ENCODE measurements at regions not wholly inside any gene's neighbourhood (a gene's known extent, or its start where the extent isn't known, plus 50 kb on each side); places are given as distances from the start of the nearest gene placed in this dataset.

- no peak for TF ChIP-seq REST (IDR thresholded peaks at IDR 0.05; ENCODE audit: unreplicated experiment)
- no peak for TF ChIP-seq EZH2 (IDR thresholded peaks at IDR 0.05; ENCODE audit: low read depth, unreplicated experiment)
- TF ChIP-seq, protein P1, sequence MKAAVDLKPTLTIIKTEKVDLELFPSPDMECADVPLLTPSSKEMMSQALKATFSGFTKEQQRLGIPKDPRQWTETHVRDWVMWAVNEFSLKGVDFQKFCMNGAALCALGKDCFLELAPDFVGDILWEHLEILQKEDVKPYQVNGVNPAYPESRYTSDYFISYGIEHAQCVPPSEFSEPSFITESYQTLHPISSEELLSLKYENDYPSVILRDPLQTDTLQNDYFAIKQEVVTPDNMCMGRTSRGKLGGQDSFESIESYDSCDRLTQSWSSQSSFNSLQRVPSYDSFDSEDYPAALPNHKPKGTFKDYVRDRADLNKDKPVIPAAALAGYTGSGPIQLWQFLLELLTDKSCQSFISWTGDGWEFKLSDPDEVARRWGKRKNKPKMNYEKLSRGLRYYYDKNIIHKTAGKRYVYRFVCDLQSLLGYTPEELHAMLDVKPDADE (IDR thresholded peaks at IDR 0.05) = no peak
- no peak for TF ChIP-seq STAT1 (IDR thresholded peaks at IDR 0.05; ENCODE audit: unreplicated experiment)
- no peak for TF ChIP-seq ZNF331 (CRISPR knock-in tag; IDR thresholded peaks at IDR 0.05; ENCODE audit: low read depth)
- no peak for TF ChIP-seq EZH2phosphoT487 (IDR thresholded peaks at IDR 0.05; ENCODE audit: unreplicated experiment)
- TF ChIP-seq POLR2AphosphoS5 (IDR thresholded peaks at IDR 0.05; ENCODE audit: low read depth) = no peak
Observed at GRCh38 chr2:235414422-235414821, 79.4 kb upstream of the AGAP1 start (continued).

DNA sequence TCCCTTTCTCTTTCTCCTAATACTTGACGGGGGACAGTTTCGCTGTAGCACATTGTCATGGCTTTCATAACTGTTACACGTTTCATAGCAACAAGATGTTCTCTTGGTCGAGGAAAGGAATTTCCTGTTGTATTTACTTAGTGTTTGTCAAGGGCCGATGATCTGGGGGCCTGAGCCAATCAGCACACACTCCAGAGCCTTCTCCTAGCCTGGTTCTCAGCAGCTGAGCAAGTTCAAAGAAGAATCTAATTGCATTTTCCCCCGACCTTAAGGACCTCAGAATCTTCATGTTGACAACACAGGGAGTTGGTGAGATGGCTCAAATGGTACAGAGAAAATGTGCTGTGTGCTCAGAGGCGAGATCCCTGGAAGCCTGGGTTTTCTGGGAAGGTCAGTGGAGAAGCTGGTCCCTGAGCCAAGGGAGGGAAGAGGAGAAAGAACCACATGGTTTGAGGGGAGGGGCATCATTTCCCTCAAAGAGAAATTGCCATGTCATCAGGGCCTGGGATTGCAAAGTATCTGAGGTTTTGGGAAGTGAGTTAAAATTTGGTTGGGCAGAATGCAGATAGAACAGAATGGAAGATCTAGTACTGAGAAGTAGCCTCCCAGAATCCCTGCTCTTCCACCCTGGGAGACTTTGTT lies 76.9 kb upstream of the AGAP1 start:
- DNase-seq (ENCODE audit: low spot score) (no peak), ATAC-seq (no peak)
- H3K36me3 Mint-ChIP-seq (ENCODE audit: low read depth) = no peaks in the 10 kb centered on the region
- Histone ChIP-seq H4K20me1 (replicated peaks; ENCODE audit: insufficient read depth) (no peaks in the 10 kb centered on the region), H3K27ac (ENCODE audit: low read depth) (no peak overlapping the region), H3K4me2 (no peak overlapping the region), H3K4me1 (ENCODE audit: insufficient read depth) (no peaks in the 10 kb centered on the region), H3K9me2 (ENCODE audit: insufficient read depth) (peaks cover 8% of the 10 kb centered on the region; the same call in 1 of the 2 replicates), H3F3A (replicated peaks; ENCODE audit: low read depth) (no peaks in the 10 kb centered on the region), H3K79me2 (replicated peaks; ENCODE audit: insufficient read depth) (no peaks in the 10 kb centered on the region), H3K4me3 (no peak overlapping the region), H3K36me3 (ENCODE audit: insufficient read depth) (no peaks in the 10 kb centered on the region), H3K27me3 (ENCODE audit: insufficient read depth) (no peaks in the 10 kb centered on the region), H2AFZ (no peak overlapping the region)
- no peaks in the 10 kb centered on the region for H3K9me3 Mint-ChIP-seq
- H3K27me3 Mint-ChIP-seq (ENCODE audit: insufficient read depth, low read depth, poor library complexity) = peaks cover 6% of the 10 kb centered on the region
- no peak overlapping the region for H3K27ac Mint-ChIP-seq
- peaks cover 5% of the 10 kb centered on the region; the same call in 2 of the 3 replicates for H3K4me1 Mint-ChIP-seq
- no peak overlapping the region for H3K4me3 Mint-ChIP-seq
- TF ChIP-seq CTCF (conservative IDR thresholded peaks at IDR 0.05; ENCODE audit: low read depth in 2 of 2) = no peak
- TF ChIP-seq REST (IDR thresholded peaks at IDR 0.05; ENCODE audit: unreplicated experiment) = no peak
- TF ChIP-seq, protein P1 (IDR thresholded peaks at IDR 0.05) = no peak
- no peak for TF ChIP-seq JUNB (IDR thresholded peaks at IDR 0.05; ENCODE audit: unreplicated experiment)

Data from GM23338 (cell line).